ENCODE measurements at regions not wholly inside any gene's neighbourhood (a gene's known extent, or its start where the extent isn't known, plus 50 kb on each side); places are given as distances from the start of the nearest gene placed in this dataset.

DNA sequence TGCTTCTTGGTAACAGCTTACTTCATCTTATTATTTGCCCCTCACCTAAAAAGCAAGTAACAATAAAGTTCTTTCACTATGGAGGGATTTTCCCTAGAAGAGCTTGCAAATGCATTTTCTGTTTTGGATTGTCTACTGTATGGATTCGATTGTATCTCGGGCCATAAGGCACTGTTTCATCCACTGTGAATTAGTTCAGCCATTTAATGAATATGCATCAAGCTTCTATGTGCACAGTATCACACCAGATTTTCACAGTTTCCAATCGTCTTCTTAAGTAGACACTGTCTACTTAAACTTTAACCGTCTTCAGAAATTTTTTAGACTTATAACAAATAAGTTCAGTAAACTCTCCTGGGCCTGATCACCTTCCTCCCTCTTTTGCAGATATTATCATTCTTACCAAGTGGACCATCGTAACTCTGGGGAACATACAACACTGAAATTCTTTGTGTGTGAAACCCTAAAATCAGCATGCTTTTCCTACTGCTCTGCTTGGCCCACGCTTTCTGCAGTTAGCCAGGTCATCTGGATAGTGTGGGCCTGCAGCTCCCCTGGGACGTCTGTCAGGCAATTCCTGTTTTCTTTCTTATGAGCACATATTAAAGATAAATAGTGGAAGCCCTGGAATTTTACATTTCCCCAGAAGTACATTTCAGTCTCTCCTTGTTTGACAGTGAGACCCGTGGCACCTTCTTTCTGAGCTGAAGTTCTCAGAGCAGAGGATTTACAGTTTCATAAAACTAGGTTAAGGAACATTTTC lies 136.5 kb upstream of the PDE10A start:
- Mint-ChIP-seq H3K27ac (ENCODE audit: unreplicated experiment) (no peak overlapping the region), H3K4me1 (ENCODE audit: low read depth, unreplicated experiment) (peaks cover 8% of the 10 kb centered on the region), H3K9me3 (ENCODE audit: unreplicated experiment) (peaks cover 2% of the 10 kb centered on the region), H3K36me3 (ENCODE audit: unreplicated experiment) (peaks cover 9% of the 10 kb centered on the region), H3K27me3 (ENCODE audit: unreplicated experiment) (peaks cover 4% of the 10 kb centered on the region), H3K4me3 (ENCODE audit: unreplicated experiment) (no peak overlapping the region)
- TF ChIP-seq, protein P1, sequence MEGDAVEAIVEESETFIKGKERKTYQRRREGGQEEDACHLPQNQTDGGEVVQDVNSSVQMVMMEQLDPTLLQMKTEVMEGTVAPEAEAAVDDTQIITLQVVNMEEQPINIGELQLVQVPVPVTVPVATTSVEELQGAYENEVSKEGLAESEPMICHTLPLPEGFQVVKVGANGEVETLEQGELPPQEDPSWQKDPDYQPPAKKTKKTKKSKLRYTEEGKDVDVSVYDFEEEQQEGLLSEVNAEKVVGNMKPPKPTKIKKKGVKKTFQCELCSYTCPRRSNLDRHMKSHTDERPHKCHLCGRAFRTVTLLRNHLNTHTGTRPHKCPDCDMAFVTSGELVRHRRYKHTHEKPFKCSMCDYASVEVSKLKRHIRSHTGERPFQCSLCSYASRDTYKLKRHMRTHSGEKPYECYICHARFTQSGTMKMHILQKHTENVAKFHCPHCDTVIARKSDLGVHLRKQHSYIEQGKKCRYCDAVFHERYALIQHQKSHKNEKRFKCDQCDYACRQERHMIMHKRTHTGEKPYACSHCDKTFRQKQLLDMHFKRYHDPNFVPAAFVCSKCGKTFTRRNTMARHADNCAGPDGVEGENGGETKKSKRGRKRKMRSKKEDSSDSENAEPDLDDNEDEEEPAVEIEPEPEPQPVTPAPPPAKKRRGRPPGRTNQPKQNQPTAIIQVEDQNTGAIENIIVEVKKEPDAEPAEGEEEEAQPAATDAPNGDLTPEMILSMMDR (IDR thresholded peaks at IDR 0.05; ENCODE audit: partially characterized antibody, unreplicated experiment), result no peak
- peak; percentile 30 for DNase-seq

DNA sequence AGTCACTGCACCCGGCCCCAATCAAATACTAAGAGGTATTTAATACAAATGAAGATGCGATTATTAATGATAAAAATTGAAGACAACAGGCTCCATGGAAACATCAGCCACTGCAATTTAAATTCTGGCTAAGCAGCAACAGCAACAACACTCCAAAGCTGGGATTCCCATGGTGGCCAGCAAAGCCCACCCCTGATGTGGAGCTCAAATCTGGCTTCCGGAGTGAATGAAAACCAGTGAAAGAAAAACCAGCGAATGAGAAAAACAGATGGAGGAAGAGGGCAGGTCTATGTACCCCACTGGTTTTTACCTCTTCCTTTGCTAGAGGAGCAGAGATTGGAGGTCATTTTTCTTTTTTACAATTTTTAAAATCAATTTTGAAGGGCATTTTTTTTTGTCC lies 135.9 kb upstream of the PDE10A start:
- DNase-seq, result no peak
- Mint-ChIP-seq H3K27ac (ENCODE audit: unreplicated experiment) (no peak overlapping the region), H3K27me3 (ENCODE audit: unreplicated experiment) (no peaks in the 10 kb centered on the region), H3K4me3 (ENCODE audit: unreplicated experiment) (no peak overlapping the region), H3K4me1 (ENCODE audit: low read depth, unreplicated experiment) (peaks cover 6% of the 10 kb centered on the region), H3K36me3 (ENCODE audit: unreplicated experiment) (peaks cover 4% of the 10 kb centered on the region), H3K9me3 (ENCODE audit: unreplicated experiment) (peaks cover 2% of the 10 kb centered on the region)
- TF ChIP-seq, protein P1 (IDR thresholded peaks at IDR 0.05; ENCODE audit: partially characterized antibody, unreplicated experiment), result no peak

DNA sequence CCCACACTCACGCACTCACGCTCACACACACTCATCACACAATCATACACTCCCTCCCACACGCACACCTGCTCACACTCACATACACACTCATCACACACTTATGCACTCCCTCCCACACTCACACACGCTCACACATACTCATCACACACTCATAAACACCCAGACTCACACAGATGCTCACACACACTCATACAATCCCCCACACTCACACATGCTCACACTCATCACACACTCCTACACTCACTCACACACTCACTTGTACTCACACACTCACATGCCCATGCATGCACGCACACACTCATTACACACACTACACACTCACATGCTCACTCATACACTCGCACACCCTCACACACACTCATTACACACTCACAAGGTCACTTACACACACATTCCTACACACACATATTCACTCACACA lies 131.1 kb upstream of the PDE10A start:
- no peaks in the 10 kb centered on the region for H3K36me3 Mint-ChIP-seq (ENCODE audit: unreplicated experiment)
- no peak overlapping the region for H3K4me3 Mint-ChIP-seq (ENCODE audit: unreplicated experiment)
- no peak for DNase-seq
- TF ChIP-seq, protein P1 (IDR thresholded peaks at IDR 0.05; ENCODE audit: partially characterized antibody, unreplicated experiment), result no peak
- no peak overlapping the region for H3K27ac Mint-ChIP-seq (ENCODE audit: unreplicated experiment)
- H3K4me1 Mint-ChIP-seq (ENCODE audit: low read depth, unreplicated experiment), result peaks cover 5% of the 10 kb centered on the region
- H3K27me3 Mint-ChIP-seq (ENCODE audit: unreplicated experiment), result peaks cover 3% of the 10 kb centered on the region
- peaks cover 3% of the 10 kb centered on the region for H3K9me3 Mint-ChIP-seq (ENCODE audit: unreplicated experiment)

DNA sequence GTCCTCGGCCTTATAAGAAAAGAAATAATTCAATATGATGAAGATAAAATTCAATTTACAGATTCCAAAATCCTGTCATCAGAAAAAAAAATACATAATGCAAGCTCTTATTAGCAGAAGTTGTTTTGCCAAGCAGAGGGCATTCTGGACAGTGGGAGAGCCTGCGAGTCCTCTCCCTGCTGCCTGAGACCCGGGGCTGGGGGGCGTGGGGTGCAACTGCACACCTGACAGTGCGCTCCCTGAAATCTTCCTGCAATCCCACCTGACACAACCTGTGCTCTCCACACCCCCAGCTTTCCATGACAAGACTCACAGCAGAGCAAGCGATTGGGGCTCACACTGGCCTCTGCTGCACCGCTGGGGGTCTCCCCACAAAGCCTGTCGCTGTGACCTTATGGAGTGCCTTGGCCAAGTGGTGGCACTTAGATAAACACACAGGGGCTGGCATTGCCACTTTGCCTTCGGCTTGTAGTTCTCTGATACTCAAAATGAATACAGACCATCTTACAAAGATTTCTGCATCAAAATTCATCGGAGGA lies 130.3 kb upstream of the PDE10A start:
- peaks cover 4% of the 10 kb centered on the region for H3K27me3 Mint-ChIP-seq (ENCODE audit: unreplicated experiment)
- H3K4me3 Mint-ChIP-seq (ENCODE audit: unreplicated experiment), result no peak overlapping the region
- no peak for DNase-seq
- peaks cover 3% of the 10 kb centered on the region for H3K9me3 Mint-ChIP-seq (ENCODE audit: unreplicated experiment)
- peaks cover 5% of the 10 kb centered on the region for H3K4me1 Mint-ChIP-seq (ENCODE audit: low read depth, unreplicated experiment)
- H3K27ac Mint-ChIP-seq (ENCODE audit: unreplicated experiment), result no peak overlapping the region
- TF ChIP-seq, protein P1 (IDR thresholded peaks at IDR 0.05; ENCODE audit: partially characterized antibody, unreplicated experiment), result no peak
- H3K36me3 Mint-ChIP-seq (ENCODE audit: unreplicated experiment), result no peaks in the 10 kb centered on the region

DNA sequence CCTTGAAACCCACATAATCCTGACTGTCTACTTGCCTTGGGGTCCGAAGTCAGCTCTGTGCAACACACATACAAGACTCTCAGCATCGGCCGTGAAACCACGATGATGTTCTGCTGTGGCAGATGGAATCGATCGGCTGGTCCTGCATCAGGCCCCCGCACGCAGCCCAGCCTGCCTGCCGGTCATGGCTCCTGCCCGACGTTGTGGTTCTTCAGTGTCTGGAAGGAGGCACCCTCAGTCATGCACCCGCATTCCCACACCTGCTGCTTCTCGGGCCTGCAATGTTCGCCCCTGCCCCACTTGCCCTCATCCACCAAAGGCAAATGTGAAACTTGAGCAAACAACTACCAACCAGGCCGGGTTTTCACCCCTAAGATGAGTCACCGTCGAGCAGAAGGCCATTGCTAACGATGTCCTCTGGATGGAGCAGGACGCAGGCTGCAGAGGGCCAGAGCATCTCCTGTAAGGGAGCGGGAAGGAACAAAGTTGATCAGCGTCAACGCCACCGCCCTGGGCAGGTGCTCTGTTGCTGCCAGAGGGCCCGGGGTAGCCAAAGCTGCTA lies 128.9 kb upstream of the PDE10A start:
- no peak overlapping the region for H3K4me3 Mint-ChIP-seq (ENCODE audit: unreplicated experiment)
- DNase-seq, result no peak
- H3K27me3 Mint-ChIP-seq (ENCODE audit: unreplicated experiment), result peaks cover 4% of the 10 kb centered on the region
- H3K4me1 Mint-ChIP-seq (ENCODE audit: low read depth, unreplicated experiment), result peaks cover 5% of the 10 kb centered on the region
- H3K27ac Mint-ChIP-seq (ENCODE audit: unreplicated experiment), result no peak overlapping the region
- peaks cover 1% of the 10 kb centered on the region for H3K9me3 Mint-ChIP-seq (ENCODE audit: unreplicated experiment)
- TF ChIP-seq, protein P1 (IDR thresholded peaks at IDR 0.05; ENCODE audit: partially characterized antibody, unreplicated experiment), result no peak
- no peaks in the 10 kb centered on the region for H3K36me3 Mint-ChIP-seq (ENCODE audit: unreplicated experiment)
